HCT116 (cell line): ENCODE measurements at regions not wholly inside any gene's neighbourhood (a gene's known extent, or its start where the extent isn't known, plus 50 kb on each side); places are given as distances from the start of the nearest gene placed in this dataset.

ENCODE experiments used
- CTCF ChIP-seq, 3 experiments: fragments of 200-600 bp in 1 of 3; sonication (generic) in 1 of 3; IDR thresholded peaks in 2 of 3; conservative IDR thresholded peaks in 1 of 3; 2 replicates each; pipeline ENCODE4 v1.5.1; 2012 to 2017; ENCODE audit warnings: low read depth in 2 of 3, low read length in 2 of 3, antibody characterized with exemption in 1 of 3, borderline replicate concordance in 1 of 3, control low read depth in 1 of 3, mild to moderate bottlenecking in 1 of 3, mixed read lengths in 1 of 3, mixed run types in 1 of 3, moderate library complexity in 1 of 3; ENCODE audit not compliant: insufficient read depth in 1 of 3
- EGR1 ChIP-seq: IDR thresholded peaks from 2 replicates; pipeline ENCODE4 v1.6.1; 2012; ENCODE audit warnings: low read depth
- EZH2 ChIP-seq: fragments of 200-600 bp; sonication (generic); IDR thresholded peaks from 2 replicates; pipeline ENCODE4 v1.6.1; 2017; ENCODE audit warnings: antibody characterized with exemption, mixed run types
- POLR2A ChIP-seq: IDR thresholded peaks from 2 replicates; pipeline ENCODE4 v1.7.0; 2011; ENCODE audit warnings: borderline replicate concordance; ENCODE audit not compliant: insufficient read depth, insufficient read length; ENCODE audit errors: extremely low read depth
- POLR2AphosphoS5 ChIP-seq: IDR thresholded peaks from 2 replicates; pipeline ENCODE4 v1.6.1; 2011; ENCODE audit warnings: mild to moderate bottlenecking, low read depth, low read length, moderate library complexity

- TF ChIP-seq CTCF (IDR thresholded peaks at IDR 0.05 in 2 of 3, conservative IDR thresholded peaks at IDR 0.05 in 1 of 3; ENCODE audit: borderline replicate concordance in 1 of 3, insufficient read depth in 1 of 3, low read depth in 2 of 3, low read length in 2 of 3): no peak
- no peak for TF ChIP-seq EGR1
- TF ChIP-seq POLR2AphosphoS5: no peak
- TF ChIP-seq EZH2: no peak
- no peak for TF ChIP-seq POLR2A
Measured at GRCh38 chr11:97460091-97460490, 1070.3 kb downstream of the JRKL start.
